ENCODE measurements at regions not wholly inside any gene's neighbourhood (a gene's known extent, or its start where the extent isn't known, plus 50 kb on each side); places are given as distances from the start of the nearest gene placed in this dataset.

- Histone ChIP-seq H3K9me3 (ENCODE audit: control insufficient read depth in 1 of 2, low read length in 2 of 2) (no peaks in the 10 kb centered on the region), H3K4me1 (ENCODE audit: control insufficient read depth in 1 of 2, insufficient read depth in 2 of 2, low read length in 2 of 2) (peaks cover 0 to 4% of the 10 kb centered on the region in 2 donors), H3K27me3 (ENCODE audit: control insufficient read depth in 1 of 2, insufficient read depth in 2 of 2, low read length in 2 of 2) (no peaks in the 10 kb centered on the region), H3K27ac (ENCODE audit: low read depth, low read length) (no peak overlapping the region), H3K9ac (ENCODE audit: low read depth in 1 of 2, low read length in 2 of 2) (no peak overlapping the region), H3K4me3 (ENCODE audit: low read depth in 1 of 2, low read length in 2 of 2) (no peak overlapping the region), H3K36me3 (ENCODE audit: control insufficient read depth in 1 of 2, insufficient read depth in 2 of 2, low read length in 2 of 2) (no peaks in the 10 kb centered on the region)
These were observed 484.1 kb upstream of the SEMA6A start for GRCh38 chr5:117058740-117059139.

DNA sequence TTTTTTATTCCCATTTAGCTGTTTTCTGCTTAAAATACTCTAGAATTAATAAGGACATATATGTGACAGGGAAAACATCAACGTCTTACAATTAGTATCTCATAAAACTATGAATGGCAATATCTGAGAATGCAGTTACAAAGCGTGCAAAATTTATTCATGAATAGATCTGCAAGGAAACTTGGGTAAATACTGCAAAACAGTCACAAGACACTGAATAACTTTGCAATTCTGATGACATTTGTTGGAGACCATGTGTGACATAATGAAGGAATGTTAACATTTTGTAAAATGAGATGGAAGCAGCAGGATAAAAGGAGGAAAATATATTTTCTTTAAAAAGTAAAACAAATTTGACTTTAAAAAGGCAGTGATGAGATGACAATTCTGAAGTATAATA, 480.9 kb upstream of the SEMA6A start:
- Histone ChIP-seq H3K27me3 (ENCODE audit: control insufficient read depth in 1 of 2, insufficient read depth in 2 of 2, low read length in 2 of 2) (no peaks in the 10 kb centered on the region), H3K4me1 (ENCODE audit: control insufficient read depth in 1 of 2, insufficient read depth in 2 of 2, low read length in 2 of 2) (peaks cover 0 to 4% of the 10 kb centered on the region in 2 donors), H3K4me3 (ENCODE audit: low read depth in 1 of 2, low read length in 2 of 2) (no peak overlapping the region), H3K36me3 (ENCODE audit: control insufficient read depth in 1 of 2, insufficient read depth in 2 of 2, low read length in 2 of 2) (no peaks in the 10 kb centered on the region), H3K27ac (ENCODE audit: low read depth, low read length) (no peak overlapping the region), H3K9ac (ENCODE audit: low read depth in 1 of 2, low read length in 2 of 2) (no peak overlapping the region), H3K9me3 (ENCODE audit: control insufficient read depth in 1 of 2, low read length in 2 of 2) (no peaks in the 10 kb centered on the region)

DNA sequence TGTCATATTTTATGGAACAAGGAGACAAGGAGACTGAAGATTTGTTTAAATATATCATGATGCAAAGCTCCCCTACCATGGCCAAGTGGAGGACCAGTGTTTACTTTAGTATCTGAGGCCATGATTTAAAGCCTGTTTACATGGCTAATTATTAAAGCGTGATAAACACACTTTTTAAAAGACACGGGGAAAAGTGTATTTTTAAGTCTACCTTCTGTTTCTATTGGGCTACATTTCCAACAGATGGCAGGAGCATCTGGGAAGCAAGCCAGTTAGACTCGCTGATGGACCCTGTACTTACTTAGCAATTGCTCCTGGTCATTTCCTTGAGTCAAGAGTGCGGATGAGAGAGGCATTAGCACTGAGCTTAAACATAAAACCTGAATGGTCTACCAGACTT, 480.3 kb upstream of the SEMA6A start:
- H3K36me3 ChIP-seq (ENCODE audit: control insufficient read depth in 1 of 2, insufficient read depth in 2 of 2, low read length in 2 of 2), result no peaks in the 10 kb centered on the region
- peaks cover 0 to 4% of the 10 kb centered on the region in 2 donors for H3K4me1 ChIP-seq (ENCODE audit: control insufficient read depth in 1 of 2, insufficient read depth in 2 of 2, low read length in 2 of 2)
- H3K27me3 ChIP-seq (ENCODE audit: control insufficient read depth in 1 of 2, insufficient read depth in 2 of 2, low read length in 2 of 2), result no peaks in the 10 kb centered on the region
- H3K27ac ChIP-seq (ENCODE audit: low read depth, low read length), result no peak overlapping the region
- H3K9ac ChIP-seq (ENCODE audit: low read depth in 1 of 2, low read length in 2 of 2), result no peak overlapping the region
- H3K9me3 ChIP-seq (ENCODE audit: control insufficient read depth in 1 of 2, low read length in 2 of 2), result no peaks in the 10 kb centered on the region
- H3K4me3 ChIP-seq (ENCODE audit: low read depth in 1 of 2, low read length in 2 of 2), result no peak overlapping the region

DNA sequence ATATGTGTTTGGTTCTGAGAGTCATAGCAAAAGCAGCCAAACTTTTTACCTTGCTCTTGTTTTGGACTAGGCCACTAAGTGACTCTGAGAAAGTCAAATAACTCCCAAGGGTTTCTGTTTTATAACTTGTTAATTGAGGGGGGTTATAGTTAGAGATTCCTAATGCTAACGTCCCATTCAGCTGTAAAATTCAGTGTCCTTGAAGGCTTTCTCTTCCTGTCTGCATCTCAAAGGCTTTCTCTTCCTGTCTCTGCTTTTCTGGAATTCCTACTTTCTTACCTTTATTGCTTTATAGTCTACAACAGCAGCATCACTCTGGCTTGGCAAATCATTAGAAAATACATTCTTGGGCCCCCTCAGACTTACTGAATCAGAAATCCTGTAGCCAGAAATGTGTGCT, 479.5 kb upstream of the SEMA6A start:
- no peaks in the 10 kb centered on the region for H3K9me3 ChIP-seq (ENCODE audit: control insufficient read depth in 1 of 2, low read length in 2 of 2)
- no peaks in the 10 kb centered on the region for H3K36me3 ChIP-seq (ENCODE audit: control insufficient read depth in 1 of 2, insufficient read depth in 2 of 2, low read length in 2 of 2)
- H3K4me1 ChIP-seq (ENCODE audit: control insufficient read depth in 1 of 2, insufficient read depth in 2 of 2, low read length in 2 of 2), result peaks cover 0 to 4% of the 10 kb centered on the region in 2 donors
- H3K9ac ChIP-seq (ENCODE audit: low read depth in 1 of 2, low read length in 2 of 2), result no peak overlapping the region
- H3K4me3 ChIP-seq (ENCODE audit: low read depth in 1 of 2, low read length in 2 of 2), result no peak overlapping the region
- no peaks in the 10 kb centered on the region for H3K27me3 ChIP-seq (ENCODE audit: control insufficient read depth in 1 of 2, insufficient read depth in 2 of 2, low read length in 2 of 2)
- H3K27ac ChIP-seq (ENCODE audit: low read depth, low read length), result no peak overlapping the region

- no peaks in the 10 kb centered on the region for H3K9me3 ChIP-seq (ENCODE audit: control insufficient read depth in 1 of 2, low read length in 2 of 2)
- H3K4me3 ChIP-seq (ENCODE audit: low read depth in 1 of 2, low read length in 2 of 2), result no peak overlapping the region
- H3K27ac ChIP-seq (ENCODE audit: low read depth, low read length), result no peak overlapping the region
- H3K36me3 ChIP-seq (ENCODE audit: control insufficient read depth in 1 of 2, insufficient read depth in 2 of 2, low read length in 2 of 2), result no peaks in the 10 kb centered on the region
- no peaks in the 10 kb centered on the region for H3K4me1 ChIP-seq (ENCODE audit: control insufficient read depth in 1 of 2, insufficient read depth in 2 of 2, low read length in 2 of 2)
- H3K27me3 ChIP-seq (ENCODE audit: control insufficient read depth in 1 of 2, insufficient read depth in 2 of 2, low read length in 2 of 2), result no peaks in the 10 kb centered on the region
- no peak overlapping the region for H3K9ac ChIP-seq (ENCODE audit: low read depth in 1 of 2, low read length in 2 of 2)
These were observed 467.4 kb upstream of the SEMA6A start for GRCh38 chr5:117041926-117042595.

DNA sequence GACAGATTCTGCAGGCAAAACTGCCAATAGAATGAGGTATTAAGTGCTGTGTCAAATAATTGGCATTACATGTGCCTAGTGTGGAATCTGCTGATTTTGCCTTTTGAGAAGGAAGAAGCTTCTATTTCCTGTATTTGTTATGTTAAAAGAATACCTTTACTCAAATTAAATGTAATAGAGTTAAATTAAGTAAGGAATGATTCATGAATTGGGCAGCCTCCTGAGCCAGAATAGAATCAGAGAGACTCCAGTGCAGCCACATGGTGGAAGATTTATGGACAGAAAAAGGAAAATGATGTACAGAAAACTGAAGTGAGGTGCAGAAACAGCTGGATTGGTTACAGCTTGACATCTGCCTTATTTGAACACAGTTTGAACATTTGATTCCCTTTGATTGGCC, 464.4 kb upstream of the SEMA6A start:
- Histone ChIP-seq H3K27ac (ENCODE audit: low read depth, low read length) (no peak overlapping the region), H3K27me3 (ENCODE audit: control insufficient read depth in 1 of 2, insufficient read depth in 2 of 2, low read length in 2 of 2) (no peaks in the 10 kb centered on the region), H3K9ac (ENCODE audit: low read depth in 1 of 2, low read length in 2 of 2) (no peak overlapping the region), H3K36me3 (ENCODE audit: control insufficient read depth in 1 of 2, insufficient read depth in 2 of 2, low read length in 2 of 2) (no peaks in the 10 kb centered on the region), H3K4me1 (ENCODE audit: control insufficient read depth in 1 of 2, insufficient read depth in 2 of 2, low read length in 2 of 2) (no peaks in the 10 kb centered on the region), H3K9me3 (ENCODE audit: control insufficient read depth in 1 of 2, low read length in 2 of 2) (no peaks in the 10 kb centered on the region), H3K4me3 (ENCODE audit: low read depth in 1 of 2, low read length in 2 of 2) (no peak overlapping the region)

DNA sequence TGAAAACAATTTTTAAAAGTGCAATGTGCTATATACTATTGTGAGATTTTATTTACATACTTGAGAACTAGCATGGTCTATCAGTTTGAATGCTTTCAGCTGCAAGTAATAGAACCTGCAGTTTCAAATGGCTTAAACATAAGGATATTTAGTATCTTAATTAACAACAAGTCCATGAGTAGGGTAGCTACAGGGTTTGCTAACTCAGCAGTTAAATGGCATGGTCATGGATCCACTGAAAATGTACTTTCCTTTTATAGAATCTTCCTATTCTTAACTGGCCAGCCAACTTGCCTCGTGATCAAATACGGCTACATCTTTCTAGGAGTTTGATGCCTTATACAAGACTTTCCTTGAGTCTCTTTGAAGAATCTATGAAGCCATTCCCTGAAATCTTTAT, 452.8 kb upstream of the SEMA6A start:
- Histone ChIP-seq H3K9me3 (ENCODE audit: control insufficient read depth in 1 of 2, low read length in 2 of 2) (no peaks in the 10 kb centered on the region), H3K4me3 (ENCODE audit: low read depth in 1 of 2, low read length in 2 of 2) (no peak overlapping the region), H3K36me3 (ENCODE audit: control insufficient read depth in 1 of 2, insufficient read depth in 2 of 2, low read length in 2 of 2) (no peaks in the 10 kb centered on the region), H3K9ac (ENCODE audit: low read depth in 1 of 2, low read length in 2 of 2) (no peak overlapping the region), H3K4me1 (ENCODE audit: control insufficient read depth in 1 of 2, insufficient read depth in 2 of 2, low read length in 2 of 2) (no peaks in the 10 kb centered on the region), H3K27ac (ENCODE audit: low read depth, low read length) (no peak overlapping the region), H3K27me3 (ENCODE audit: control insufficient read depth in 1 of 2, insufficient read depth in 2 of 2, low read length in 2 of 2) (no peaks in the 10 kb centered on the region)

DNA sequence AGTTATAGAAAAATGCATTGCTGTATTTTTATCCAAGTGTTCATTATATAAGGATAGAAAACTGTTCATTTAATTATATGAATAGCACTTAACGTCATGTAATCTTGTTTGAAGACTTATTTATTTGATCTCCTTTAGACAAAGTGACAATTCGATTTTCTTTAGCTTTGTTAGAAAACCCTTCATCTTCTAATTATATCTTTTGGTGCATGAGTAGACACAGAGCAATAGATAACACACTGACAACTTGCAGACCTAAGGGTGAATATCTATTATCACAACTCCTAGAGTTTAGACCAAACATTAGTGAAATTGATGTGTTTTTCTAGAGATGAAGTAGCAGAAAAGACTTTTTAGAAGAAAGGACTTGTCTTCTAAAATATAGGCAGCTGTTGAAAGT, 446.4 kb upstream of the SEMA6A start:
- H3K27ac ChIP-seq (ENCODE audit: low read depth, low read length), result no peak overlapping the region
- no peaks in the 10 kb centered on the region for H3K36me3 ChIP-seq (ENCODE audit: control insufficient read depth in 1 of 2, insufficient read depth in 2 of 2, low read length in 2 of 2)

DNA sequence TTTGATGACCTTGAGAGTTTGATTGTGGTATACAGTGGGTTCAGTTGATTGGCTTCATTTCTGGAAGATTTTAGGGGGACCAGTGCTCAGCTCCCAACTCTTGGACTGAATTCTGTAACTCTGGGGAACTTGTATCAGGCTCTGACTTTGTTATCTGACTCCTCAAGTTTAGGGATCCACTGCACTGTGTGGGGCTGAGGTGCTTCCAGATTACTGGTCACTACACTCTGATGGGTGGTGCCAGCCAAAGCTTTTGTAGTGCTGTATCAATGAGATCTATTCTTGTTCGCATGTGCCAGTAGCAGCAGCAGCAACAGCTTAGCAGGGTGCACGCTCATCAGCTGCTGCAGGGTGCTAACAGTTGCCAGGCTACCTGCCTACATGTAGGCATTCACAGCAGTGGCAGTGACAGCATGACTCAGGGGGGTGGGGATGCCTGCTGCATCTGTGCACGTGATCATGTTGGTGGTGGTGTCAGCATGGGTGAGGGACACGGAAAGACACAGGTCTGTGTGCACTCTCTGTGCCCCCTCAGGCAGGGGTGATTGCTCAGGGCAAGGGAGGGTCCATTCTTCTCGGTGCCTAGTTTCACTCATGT, 438.8 kb upstream of the SEMA6A start:
- no peak overlapping the region for H3K4me3 ChIP-seq (ENCODE audit: low read depth in 1 of 2, low read length in 2 of 2)
- no peaks in the 10 kb centered on the region for H3K9me3 ChIP-seq (ENCODE audit: control insufficient read depth in 1 of 2, low read length in 2 of 2)
- no peaks in the 10 kb centered on the region for H3K36me3 ChIP-seq (ENCODE audit: control insufficient read depth in 1 of 2, insufficient read depth in 2 of 2, low read length in 2 of 2)
- H3K27ac ChIP-seq (ENCODE audit: low read depth, low read length), result no peak overlapping the region
- H3K27me3 ChIP-seq (ENCODE audit: control insufficient read depth in 1 of 2, insufficient read depth in 2 of 2, low read length in 2 of 2), result no peaks in the 10 kb centered on the region
- H3K9ac ChIP-seq (ENCODE audit: low read depth in 1 of 2, low read length in 2 of 2), result no peak overlapping the region
- H3K4me1 ChIP-seq (ENCODE audit: control insufficient read depth in 1 of 2, insufficient read depth in 2 of 2, low read length in 2 of 2), result no peaks in the 10 kb centered on the region

More for the DNA sequence above, 446.4 kb upstream of the SEMA6A start:
- Histone ChIP-seq H3K27me3 (ENCODE audit: control insufficient read depth in 1 of 2, insufficient read depth in 2 of 2, low read length in 2 of 2) (no peaks in the 10 kb centered on the region), H3K4me3 (ENCODE audit: low read depth in 1 of 2, low read length in 2 of 2) (no peak overlapping the region), H3K4me1 (ENCODE audit: control insufficient read depth in 1 of 2, insufficient read depth in 2 of 2, low read length in 2 of 2) (no peaks in the 10 kb centered on the region), H3K9ac (ENCODE audit: low read depth in 1 of 2, low read length in 2 of 2) (no peak overlapping the region), H3K9me3 (ENCODE audit: control insufficient read depth in 1 of 2, low read length in 2 of 2) (no peaks in the 10 kb centered on the region)

DNA sequence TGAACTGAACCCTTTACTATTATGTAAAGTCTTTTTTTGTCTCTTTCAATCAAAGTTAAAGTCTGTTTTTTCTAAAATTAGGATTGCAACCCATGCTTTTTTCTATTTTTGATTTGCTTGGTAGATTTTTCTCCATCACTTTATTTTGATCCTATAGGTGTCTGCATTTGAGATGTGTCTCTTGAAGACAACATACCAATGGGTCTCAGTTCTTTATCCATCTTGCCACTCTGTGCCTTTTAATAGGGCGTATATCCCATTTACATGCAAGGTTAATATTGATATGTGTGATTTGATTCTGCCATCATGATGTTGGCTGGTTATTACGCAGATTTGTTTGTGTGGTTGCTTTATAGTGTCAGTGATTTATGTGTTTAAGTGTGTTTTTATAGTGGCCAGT, 436.0 kb upstream of the SEMA6A start:
- no peak overlapping the region for H3K27ac ChIP-seq (ENCODE audit: low read depth, low read length)
- no peak overlapping the region for H3K4me3 ChIP-seq (ENCODE audit: low read depth in 1 of 2, low read length in 2 of 2)
- no peak overlapping the region for H3K9ac ChIP-seq (ENCODE audit: low read depth in 1 of 2, low read length in 2 of 2)
- no peaks in the 10 kb centered on the region for H3K4me1 ChIP-seq (ENCODE audit: control insufficient read depth in 1 of 2, insufficient read depth in 2 of 2, low read length in 2 of 2)
- H3K36me3 ChIP-seq (ENCODE audit: control insufficient read depth in 1 of 2, insufficient read depth in 2 of 2, low read length in 2 of 2), result no peaks in the 10 kb centered on the region
- no peaks in the 10 kb centered on the region for H3K9me3 ChIP-seq (ENCODE audit: control insufficient read depth in 1 of 2, low read length in 2 of 2)
- no peaks in the 10 kb centered on the region for H3K27me3 ChIP-seq (ENCODE audit: control insufficient read depth in 1 of 2, insufficient read depth in 2 of 2, low read length in 2 of 2)
